Prostate gland (tissue), 2 donors: ENCODE measurements at regions not wholly inside any gene's neighbourhood (a gene's known extent, or its start where the extent isn't known, plus 50 kb on each side); places are given as distances from the start of the nearest gene placed in this dataset.
"Not testable (repeated sequence)": the region's sequence is repeated elsewhere in the genome, so short reads cannot be mapped to it uniquely, and the experiment has no call there.

Source experiments
- DNase-seq: peaks from one replicate; pipeline ENCODE4 v3.0.0-alpha.2; 2019; ENCODE audit warnings: low spot score
- H3K27ac ChIP-seq, 2 donors: fragments of 200-600 bp; sonication (generic); 2 replicates each; pipeline ENCODE4 v1.5.1; 2017 to 2019
- H3K27me3 ChIP-seq: fragments of 200-600 bp; sonication (generic); replicated peaks from 2 replicates; pipeline ENCODE4 v1.5.1; 2019; ENCODE audit not compliant: insufficient read depth
- H3K36me3 ChIP-seq, 2 donors: fragments of 200-600 bp; sonication (generic); 1 replicate in 1 of 2; 2 replicates in 1 of 2; pipeline versions ENCODE4 v1.5.1 to v1.8.1; 2017 to 2019
- H3K4me1 ChIP-seq: fragments of 200-600 bp; sonication (generic); replicated peaks from 2 replicates; pipeline ENCODE4 v1.5.1; 2019
- H3K4me3 ChIP-seq, 2 donors: fragments of 200-600 bp; sonication (generic); 2 replicates each; pipeline ENCODE4 v1.5.1; 2017 to 2019
- H3K9me3 ChIP-seq: fragments of 200-600 bp; sonication (generic); 2 replicates; pipeline ENCODE4 v1.5.1; 2017
- CTCF ChIP-seq, 4 experiments: fragments of 200-600 bp in 2 of 4; fragments of 450-650 bp in 2 of 4; sonication (generic) in 2 of 4; IDR thresholded peaks; 1 replicate in 3 of 4; 2 replicates in 1 of 4; pipeline ENCODE4 v1.5.1; 2016 to 2019; ENCODE audit warnings: antibody characterized with exemption in 4 of 4, mild to moderate bottlenecking in 2 of 4, moderate library complexity in 2 of 4
- POLR2A ChIP-seq: fragments of 450-650 bp; IDR thresholded peaks from one replicate; pipeline ENCODE4 v1.6.1; 2016; ENCODE audit warnings: antibody characterized with exemption, mild to moderate bottlenecking
- POLR2AphosphoS5 ChIP-seq: sonication (generic); formaldehyde crosslinking; IDR thresholded peaks from one replicate; pipeline ENCODE4 v1.6.1; 2017; ENCODE audit warnings: antibody characterized with exemption
- WGBS: methylation state at CpG from one replicate; pipeline ENCODE4 v1.1.5; 2018; 5-methylcytosine and 5-hydroxymethylcytosine counted together
- intact Hi-C: fragments of 100-400 bp; cut with DNase I; formaldehyde crosslinking; loops from one replicate; pipeline ENCODE4 v1.14.2; 2022

DNA sequence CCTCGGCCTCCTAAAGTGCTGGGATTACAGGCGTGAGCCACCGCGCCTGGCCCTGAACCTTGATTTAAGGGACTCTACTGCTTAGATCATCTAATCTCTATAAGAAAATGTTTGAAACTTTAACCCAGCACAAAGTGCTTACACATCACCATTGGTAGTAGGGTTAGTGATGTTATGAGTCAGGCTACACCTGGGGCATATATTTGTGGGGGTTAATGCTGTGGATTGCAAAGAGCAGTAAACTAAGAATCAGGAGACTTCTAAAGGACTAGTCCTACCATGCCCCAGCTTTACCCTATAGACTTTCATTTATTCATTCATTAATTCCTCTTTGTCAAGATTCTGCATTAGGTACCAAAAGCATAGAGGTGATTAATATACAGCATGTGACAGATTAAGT, 880.5 kb downstream of the TTLL7 start:
- no peak for DNase-seq
- intact Hi-C loops, result no loop called here

GRCh38 chr1:83117030-83117429, 881.9 kb downstream of the TTLL7 start:
- intact Hi-C loops, DNase-seq, H3K27me3 ChIP-seq, H3K4me3 ChIP-seq, H3K4me1 ChIP-seq, H3K9me3 ChIP-seq, H3K36me3 ChIP-seq, H3K27ac ChIP-seq: not testable (repeated sequence)
- WGBS, result 96% methylated on average over 4 of the region's 4 CpGs

More for the DNA sequence above, 880.5 kb downstream of the TTLL7 start:
- Histone ChIP-seq H3K9me3 (no peaks in the 10 kb centered on the region), H3K27me3 (no peaks in the 10 kb centered on the region), H3K4me1 (no peaks in the 10 kb centered on the region), H3K36me3 (no peaks in the 10 kb centered on the region), H3K27ac (no peak overlapping the region), H3K4me3 (no peak overlapping the region)
- 99% methylated on average over 4 of the region's 4 CpGs for WGBS
- TF ChIP-seq CTCF (IDR thresholded peaks at IDR 0.05) (no peak), POLR2AphosphoS5 (no peak), POLR2A (no peak)

GRCh38 chr1:83115785-83116184, 883.1 kb downstream of the TTLL7 start:
- Histone ChIP-seq H3K9me3 (no peaks in the 10 kb centered on the region), H3K4me3 (no peak overlapping the region), H3K27ac (no peak overlapping the region), H3K36me3 (no peaks in the 10 kb centered on the region), H3K27me3 (no peaks in the 10 kb centered on the region), H3K4me1 (no peaks in the 10 kb centered on the region)
- DNase-seq, result no peak
- 70% methylated on average over 2 of the region's 2 CpGs for WGBS
- no peak for TF ChIP-seq POLR2A
- TF ChIP-seq POLR2AphosphoS5, result no peak
- no peak for TF ChIP-seq CTCF (IDR thresholded peaks at IDR 0.05)
- intact Hi-C loops, result no loop called here

GRCh38 chr1:83114136-83114834, 884.6 kb downstream of the TTLL7 start:
- Histone ChIP-seq H3K27me3 (no peaks in the 10 kb centered on the region), H3K9me3 (no peaks in the 10 kb centered on the region), H3K36me3 (no peaks in the 10 kb centered on the region), H3K27ac (no peak overlapping the region), H3K4me1 (no peaks in the 10 kb centered on the region), H3K4me3 (no peak overlapping the region)
- WGBS, result 85% methylated on average over 2 of the region's 2 CpGs
- no peak for DNase-seq
- no peak for TF ChIP-seq POLR2AphosphoS5
- intact Hi-C loops, result no loop called here

DNA sequence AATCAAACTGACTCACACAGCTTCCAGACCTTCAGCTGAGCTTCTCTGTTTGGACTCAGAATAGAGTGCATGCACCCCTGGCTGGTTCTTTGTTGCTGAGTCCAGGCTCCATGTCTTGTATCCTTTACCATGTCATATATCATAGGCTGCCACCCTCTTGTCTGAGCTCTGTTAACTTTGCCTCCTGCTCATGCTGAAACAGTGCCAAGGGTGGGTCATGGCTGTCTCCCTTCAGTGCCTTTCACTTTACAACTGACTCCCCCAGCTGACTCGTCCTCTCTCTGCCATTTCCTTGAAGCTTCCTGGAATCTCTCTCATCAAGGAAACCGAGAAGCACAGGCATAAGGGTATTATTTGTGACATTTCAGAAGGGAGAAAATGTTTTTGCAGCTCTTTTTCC, 885.3 kb downstream of the TTLL7 start:
- no peaks in the 10 kb centered on the region for H3K36me3 ChIP-seq
- 59% methylated on average over 2 of the region's 2 CpGs for WGBS
- no peaks in the 10 kb centered on the region for H3K27me3 ChIP-seq
- no peak overlapping the region for H3K4me3 ChIP-seq
- intact Hi-C loops, result no loop called here
- no peaks in the 10 kb centered on the region for H3K4me1 ChIP-seq
- H3K27ac ChIP-seq, result no peak overlapping the region
- no peaks in the 10 kb centered on the region for H3K9me3 ChIP-seq
- no peak for TF ChIP-seq CTCF (IDR thresholded peaks at IDR 0.05)
- no peak for TF ChIP-seq POLR2AphosphoS5
- TF ChIP-seq POLR2A, result no peak
- no peak for DNase-seq

DNA sequence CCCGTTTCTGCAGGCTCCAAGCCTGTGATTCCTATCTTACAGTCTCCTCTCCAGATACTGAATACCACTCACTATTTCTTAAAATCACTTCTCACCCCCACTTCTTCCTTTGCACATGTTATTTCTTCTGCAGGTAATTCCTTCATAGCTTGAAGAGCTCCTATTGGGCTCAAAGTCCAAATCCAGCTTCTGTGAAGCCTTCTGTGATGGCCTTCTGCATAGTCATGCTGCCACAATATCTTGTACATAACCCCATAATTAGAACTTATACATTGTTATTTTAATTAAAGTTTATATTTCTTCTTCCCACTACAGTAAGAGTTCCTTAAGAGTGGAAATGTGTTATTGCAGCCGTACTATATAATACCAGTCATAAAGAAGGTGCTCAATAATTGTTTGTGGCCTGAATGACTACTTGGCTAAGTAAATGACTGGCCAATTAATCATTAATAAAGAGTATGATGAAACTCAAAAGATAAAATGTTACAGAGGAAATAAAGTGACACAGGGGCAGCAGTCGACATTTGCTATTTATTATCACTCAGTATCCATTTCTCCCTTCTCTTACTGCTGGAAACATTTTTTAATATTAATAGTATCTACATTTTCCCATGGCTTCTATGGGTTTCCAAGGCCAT, 886.6 kb downstream of the TTLL7 start:
- intact Hi-C loops, result no loop called here
- TF ChIP-seq CTCF (IDR thresholded peaks at IDR 0.05), result no peak
- Histone ChIP-seq H3K36me3 (no peaks in the 10 kb centered on the region), H3K4me3 (no peak overlapping the region), H3K27me3 (no peaks in the 10 kb centered on the region), H3K27ac (no peak overlapping the region), H3K4me1 (no peaks in the 10 kb centered on the region), H3K9me3 (no peaks in the 10 kb centered on the region)
- DNase-seq, result no peak
- 90% methylated on average over 3 of the region's 3 CpGs for WGBS
